ENCODE measurements at regions not wholly inside any gene's neighbourhood (a gene's known extent, or its start where the extent isn't known, plus 50 kb on each side); places are given as distances from the start of the nearest gene placed in this dataset.

DNA sequence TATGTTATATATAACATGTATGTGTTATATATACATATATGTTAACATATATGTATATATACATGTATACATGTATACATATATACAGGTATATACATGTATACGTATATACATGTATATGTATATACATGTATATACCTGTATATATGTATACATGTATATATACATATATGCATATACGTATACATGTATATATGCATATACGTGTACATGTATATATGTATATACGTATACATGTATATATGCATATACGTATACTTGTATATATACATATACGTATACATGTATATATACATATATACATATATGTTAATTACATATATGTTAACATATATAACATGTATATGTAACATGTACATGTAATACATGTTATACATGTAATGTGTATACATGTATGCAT, 1077.3 kb upstream of the ADGRL3 start:
- Histone ChIP-seq H3K27me3 (ENCODE audit: control insufficient read depth in 1 of 2, insufficient read depth in 2 of 2, low read length in 2 of 2) (no peaks in the 10 kb centered on the region), H4K20me1 (ENCODE audit: insufficient read depth, low read length) (no peaks in the 10 kb centered on the region), H3K9me3 (ENCODE audit: low read length) (no peaks in the 10 kb centered on the region), H3K4me3 (replicated peaks in 1 of 3; ENCODE audit: insufficient read depth in 1 of 3, low read depth in 2 of 3, low read length in 3 of 3) (no peak overlapping the region), H3K79me2 (ENCODE audit: insufficient read depth, low read length) (no peaks in the 10 kb centered on the region), H3K27ac (ENCODE audit: extremely low read length, insufficient read depth, low read length) (no peak overlapping the region), H3K4me2 (ENCODE audit: low read depth, low read length) (no peak overlapping the region), H3K9ac (ENCODE audit: insufficient read depth, low read depth, low read length) (no peak overlapping the region), H3K36me3 (replicated peaks in 1 of 2; ENCODE audit: control insufficient read depth in 1 of 2, insufficient read depth in 2 of 2, low read length in 2 of 2) (no peaks in the 10 kb centered on the region), H2AFZ (ENCODE audit: low read length) (no peak overlapping the region), H3K4me1 (ENCODE audit: insufficient read depth, low read length) (no peaks in the 10 kb centered on the region)
- ATAC-seq (no peak), DNase-seq (ENCODE audit: low spot score) (no peak), FAIRE-seq (no peak)
- intact Hi-C loops (cut with micrococcal nuclease; ENCODE audit: unreplicated experiment): no loop called here
- ChIA-PET POLR2A (no interaction called here), CTCF (ENCODE audit: low intra/inter-chr PET ratio, low total read pairs) (no interaction called here)
- 93% methylated on average over 6 of the region's 6 CpGs for WGBS (ENCODE audit: low lambda C conversion rate)
- no peak for TF ChIP-seq ZNF33B (CRISPR knock-in tag; IDR thresholded peaks at IDR 0.05)
- TF ChIP-seq ZNF33A (CRISPR knock-in tag; IDR thresholded peaks at IDR 0.05; ENCODE audit: borderline replicate concordance): no peak
- TF ChIP-seq ZNF138 (CRISPR knock-in tag; IDR thresholded peaks at IDR 0.05; ENCODE audit: low read depth): no peak
- no peak for TF ChIP-seq ZNF839 (CRISPR knock-in tag; IDR thresholded peaks at IDR 0.05; ENCODE audit: borderline replicate concordance)
- no peak for TF ChIP-seq ZNF234 (CRISPR knock-in tag; conservative IDR thresholded peaks at IDR 0.05)
- TF ChIP-seq, protein P1, sequence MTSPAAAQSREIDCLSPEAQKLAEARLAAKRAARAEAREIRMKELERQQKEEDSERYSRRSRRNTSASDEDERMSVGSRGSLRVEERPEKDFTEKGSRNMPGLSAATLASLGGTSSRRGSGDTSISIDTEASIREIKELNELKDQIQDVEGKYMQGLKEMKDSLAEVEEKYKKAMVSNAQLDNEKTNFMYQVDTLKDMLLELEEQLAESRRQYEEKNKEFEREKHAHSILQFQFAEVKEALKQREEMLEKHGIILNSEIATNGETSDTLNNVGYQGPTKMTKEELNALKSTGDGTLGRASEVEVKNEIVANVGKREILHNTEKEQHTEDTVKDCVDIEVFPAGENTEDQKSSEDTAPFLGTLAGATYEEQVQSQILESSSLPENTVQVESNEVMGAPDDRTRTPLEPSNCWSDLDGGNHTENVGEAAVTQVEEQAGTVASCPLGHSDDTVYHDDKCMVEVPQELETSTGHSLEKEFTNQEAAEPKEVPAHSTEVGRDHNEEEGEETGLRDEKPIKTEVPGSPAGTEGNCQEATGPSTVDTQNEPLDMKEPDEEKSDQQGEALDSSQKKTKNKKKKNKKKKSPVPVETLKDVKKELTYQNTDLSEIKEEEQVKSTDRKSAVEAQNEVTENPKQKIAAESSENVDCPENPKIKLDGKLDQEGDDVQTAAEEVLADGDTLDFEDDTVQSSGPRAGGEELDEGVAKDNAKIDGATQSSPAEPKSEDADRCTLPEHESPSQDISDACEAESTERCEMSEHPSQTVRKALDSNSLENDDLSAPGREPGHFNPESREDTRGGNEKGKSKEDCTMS (CRISPR knock-in tag; conservative IDR thresholded peaks at IDR 0.05): no peak
- TF ChIP-seq NAIF1 (CRISPR knock-in tag; IDR thresholded peaks at IDR 0.05; ENCODE audit: borderline replicate concordance): no peak
- no peak for TF ChIP-seq ATF1 (CRISPR knock-in tag; IDR thresholded peaks at IDR 0.05)
- TF ChIP-seq, protein P2, sequence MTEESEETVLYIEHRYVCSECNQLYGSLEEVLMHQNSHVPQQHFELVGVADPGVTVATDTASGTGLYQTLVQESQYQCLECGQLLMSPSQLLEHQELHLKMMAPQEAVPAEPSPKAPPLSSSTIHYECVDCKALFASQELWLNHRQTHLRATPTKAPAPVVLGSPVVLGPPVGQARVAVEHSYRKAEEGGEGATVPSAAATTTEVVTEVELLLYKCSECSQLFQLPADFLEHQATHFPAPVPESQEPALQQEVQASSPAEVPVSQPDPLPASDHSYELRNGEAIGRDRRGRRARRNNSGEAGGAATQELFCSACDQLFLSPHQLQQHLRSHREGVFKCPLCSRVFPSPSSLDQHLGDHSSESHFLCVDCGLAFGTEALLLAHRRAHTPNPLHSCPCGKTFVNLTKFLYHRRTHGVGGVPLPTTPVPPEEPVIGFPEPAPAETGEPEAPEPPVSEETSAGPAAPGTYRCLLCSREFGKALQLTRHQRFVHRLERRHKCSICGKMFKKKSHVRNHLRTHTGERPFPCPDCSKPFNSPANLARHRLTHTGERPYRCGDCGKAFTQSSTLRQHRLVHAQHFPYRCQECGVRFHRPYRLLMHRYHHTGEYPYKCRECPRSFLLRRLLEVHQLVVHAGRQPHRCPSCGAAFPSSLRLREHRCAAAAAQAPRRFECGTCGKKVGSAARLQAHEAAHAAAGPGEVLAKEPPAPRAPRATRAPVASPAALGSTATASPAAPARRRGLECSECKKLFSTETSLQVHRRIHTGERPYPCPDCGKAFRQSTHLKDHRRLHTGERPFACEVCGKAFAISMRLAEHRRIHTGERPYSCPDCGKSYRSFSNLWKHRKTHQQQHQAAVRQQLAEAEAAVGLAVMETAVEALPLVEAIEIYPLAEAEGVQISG (CRISPR knock-in tag; IDR thresholded peaks at IDR 0.05): no peak
- no peak for TF ChIP-seq ZNF331 (CRISPR knock-in tag; IDR thresholded peaks at IDR 0.05)
- TF ChIP-seq, protein P3, sequence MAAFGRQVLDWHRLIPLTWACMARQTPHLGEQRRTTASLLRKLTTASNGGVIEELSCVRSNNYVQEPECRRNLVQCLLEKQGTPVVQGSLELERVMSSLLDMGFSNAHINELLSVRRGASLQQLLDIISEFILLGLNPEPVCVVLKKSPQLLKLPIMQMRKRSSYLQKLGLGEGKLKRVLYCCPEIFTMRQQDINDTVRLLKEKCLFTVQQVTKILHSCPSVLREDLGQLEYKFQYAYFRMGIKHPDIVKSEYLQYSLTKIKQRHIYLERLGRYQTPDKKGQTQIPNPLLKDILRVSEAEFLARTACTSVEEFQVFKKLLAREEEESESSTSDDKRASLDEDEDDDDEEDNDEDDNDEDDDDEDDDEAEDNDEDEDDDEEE (CRISPR knock-in tag; IDR thresholded peaks at IDR 0.05): no peak
- no peak for TF ChIP-seq RAD21 (CRISPR knock-in tag; IDR thresholded peaks at IDR 0.05)
- TF ChIP-seq, protein P4, sequence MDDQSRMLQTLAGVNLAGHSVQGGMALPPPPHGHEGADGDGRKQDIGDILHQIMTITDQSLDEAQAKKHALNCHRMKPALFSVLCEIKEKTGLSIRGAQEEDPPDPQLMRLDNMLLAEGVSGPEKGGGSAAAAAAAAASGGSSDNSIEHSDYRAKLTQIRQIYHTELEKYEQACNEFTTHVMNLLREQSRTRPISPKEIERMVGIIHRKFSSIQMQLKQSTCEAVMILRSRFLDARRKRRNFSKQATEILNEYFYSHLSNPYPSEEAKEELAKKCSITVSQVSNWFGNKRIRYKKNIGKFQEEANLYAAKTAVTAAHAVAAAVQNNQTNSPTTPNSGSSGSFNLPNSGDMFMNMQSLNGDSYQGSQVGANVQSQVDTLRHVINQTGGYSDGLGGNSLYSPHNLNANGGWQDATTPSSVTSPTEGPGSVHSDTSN (CRISPR knock-in tag; IDR thresholded peaks at IDR 0.05; ENCODE audit: borderline replicate concordance): no peak
- TF ChIP-seq, protein P5, sequence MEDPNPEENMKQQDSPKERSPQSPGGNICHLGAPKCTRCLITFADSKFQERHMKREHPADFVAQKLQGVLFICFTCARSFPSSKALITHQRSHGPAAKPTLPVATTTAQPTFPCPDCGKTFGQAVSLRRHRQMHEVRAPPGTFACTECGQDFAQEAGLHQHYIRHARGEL (CRISPR knock-in tag; IDR thresholded peaks at IDR 0.05): no peak
- in situ Hi-C loops (cut with HindIII; ENCODE audit: extremely low pct_ligation_motif_present, low pct_unique_long_range_greater_than_20kb): no loop called here
- no TSS peak for BruUV-seq (replicated peaks)
